HEK293T (cell line): ENCODE measurements at regions not wholly inside any gene's neighbourhood (a gene's known extent, or its start where the extent isn't known, plus 50 kb on each side); places are given as distances from the start of the nearest gene placed in this dataset.

Experiments used
- CTCF ChIA-PET: fragments of 350-600 bp; formaldehyde crosslinking; extraction: SDS; loops from one replicate; lab custom pipeline; 2021; ENCODE audit warnings: antibody characterized with exemption, inconsistent platforms; lab: Yijun Ruan, JAX
- POLR2A ChIA-PET: fragments of 350-600 bp; formaldehyde crosslinking; extraction: SDS; loops from one replicate; lab custom pipeline; 2020; ENCODE audit warnings: antibody characterized with exemption, inconsistent platforms; lab: Yijun Ruan, JAX
- DNase-seq: peaks from one replicate; pipeline ENCODE4 v3.0.0; 2012; ENCODE audit warnings: mixed read lengths; ENCODE audit errors: extremely low spot score
- ARNT ChIP-seq: fragments of 450-650 bp; IDR thresholded peaks from 2 replicates; pipeline ENCODE4 v1.6.1; 2017; ENCODE audit warnings: mild to moderate bottlenecking
- BHLHE40 ChIP-seq: fragments of 450-650 bp; IDR thresholded peaks from 2 replicates; pipeline ENCODE4 v1.6.1; 2016; ENCODE audit warnings: mild to moderate bottlenecking, moderate library complexity, borderline replicate concordance
- CTBP1 ChIP-seq: fragments of 450-650 bp; IDR thresholded peaks from 2 replicates; pipeline ENCODE4 v1.6.1; 2016; ENCODE audit warnings: borderline replicate concordance
- ELF4 ChIP-seq: fragments of 450-650 bp; IDR thresholded peaks from 2 replicates; pipeline ENCODE4 v1.6.1; 2017; ENCODE audit warnings: antibody characterized with exemption
- FOXA1 ChIP-seq: fragments of 450-650 bp; IDR thresholded peaks from 2 replicates; pipeline ENCODE4 v1.6.1; 2016; ENCODE audit warnings: mild to moderate bottlenecking
- FOXK2 ChIP-seq: fragments of 450-650 bp; IDR thresholded peaks from 2 replicates; pipeline ENCODE4 v1.6.1; 2016; ENCODE audit warnings: mild to moderate bottlenecking
- FOXM1 ChIP-seq: fragments of 450-650 bp; IDR thresholded peaks from 2 replicates; pipeline ENCODE4 v1.6.1; 2017; ENCODE audit warnings: mild to moderate bottlenecking, borderline replicate concordance
- HDGF ChIP-seq: fragments of 450-650 bp; IDR thresholded peaks from 2 replicates; pipeline ENCODE4 v1.6.1; 2017; ENCODE audit warnings: antibody characterized with exemption, borderline replicate concordance
- L3MBTL2 ChIP-seq: fragments of 450-650 bp; conservative IDR thresholded peaks from 2 replicates; pipeline ENCODE4 v1.6.1; 2016; ENCODE audit warnings: mild to moderate bottlenecking
- LEF1 ChIP-seq: fragments of 450-650 bp; IDR thresholded peaks from 2 replicates; pipeline ENCODE4 v1.6.1; 2017; ENCODE audit warnings: mild to moderate bottlenecking, borderline replicate concordance
- NFRKB ChIP-seq: fragments of 450-650 bp; IDR thresholded peaks from 2 replicates; pipeline ENCODE4 v1.6.1; 2016; ENCODE audit warnings: mild to moderate bottlenecking, moderate library complexity
- PKNOX1 ChIP-seq: fragments of 450-650 bp; IDR thresholded peaks from 2 replicates; pipeline ENCODE4 v1.6.1; 2016
- SP1 ChIP-seq: fragments of 450-650 bp; IDR thresholded peaks from 2 replicates; pipeline ENCODE4 v1.6.1; 2017
- SUZ12 ChIP-seq: fragments of 450-650 bp; IDR thresholded peaks from 2 replicates; pipeline ENCODE4 v1.6.1; 2016; ENCODE audit warnings: mild to moderate bottlenecking
- TARDBP ChIP-seq: fragments of 450-650 bp; IDR thresholded peaks from 2 replicates; pipeline ENCODE4 v1.6.1; 2016
- ZNF384 ChIP-seq: fragments of 450-650 bp; IDR thresholded peaks from 2 replicates; pipeline ENCODE4 v1.6.1; 2016

- TF ChIP-seq HDGF (no peak), LEF1 (no peak), ARNT (no peak), SUZ12 (no peak), TARDBP (no peak), BHLHE40 (no peak), FOXM1 (no peak), FOXK2 (no peak), ZNF384 (no peak), NFRKB (no peak), CTBP1 (no peak), FOXA1 (no peak), PKNOX1 (no peak), ELF4 (no peak), L3MBTL2 (no peak), SP1 (no peak)
- ChIA-PET POLR2A (no interaction called here), CTCF (no interaction called here)
- DNase-seq: no peak
These were observed 163.6 kb upstream of the SMIM23 start for GRCh38 chr5:171622010-171622409.

- ChIA-PET CTCF (no interaction called here), POLR2A (no interaction called here)
- no peak for TF ChIP-seq ELF4
- TF ChIP-seq NFRKB: no peak
- no peak for TF ChIP-seq CTBP1
- TF ChIP-seq LEF1: no peak
- TF ChIP-seq L3MBTL2: no peak
- no peak for TF ChIP-seq ARNT
- no peak for TF ChIP-seq ZNF384
- no peak for TF ChIP-seq SUZ12
- TF ChIP-seq FOXA1: no peak
- no peak for DNase-seq
These were observed 162.5 kb upstream of the SMIM23 start for GRCh38 chr5:171623107-171623506.

GRCh38 chr5:171623551-171624097 is 162.0 kb upstream of the SMIM23 start:
- ChIA-PET CTCF (no interaction called here), POLR2A (no interaction called here)
- no peak for DNase-seq
- no peak for TF ChIP-seq HDGF
- no peak for TF ChIP-seq BHLHE40
- no peak for TF ChIP-seq LEF1
- no peak for TF ChIP-seq L3MBTL2
- TF ChIP-seq PKNOX1: no peak
- no peak for TF ChIP-seq SUZ12
- no peak for TF ChIP-seq FOXK2
- TF ChIP-seq ARNT: no peak
- TF ChIP-seq NFRKB: no peak
- TF ChIP-seq FOXA1: no peak
- no peak for TF ChIP-seq ZNF384
- no peak for TF ChIP-seq FOXM1
- TF ChIP-seq TARDBP: no peak
- no peak for TF ChIP-seq ELF4

- no peak for TF ChIP-seq PKNOX1
- no peak for TF ChIP-seq FOXA1
- TF ChIP-seq BHLHE40: no peak
- no peak for TF ChIP-seq FOXK2
- TF ChIP-seq SUZ12: no peak
- TF ChIP-seq LEF1: no peak
- TF ChIP-seq ELF4: no peak
- no peak for TF ChIP-seq TARDBP
- TF ChIP-seq ZNF384: no peak
- TF ChIP-seq HDGF: no peak
- no peak for TF ChIP-seq ARNT
- no peak for TF ChIP-seq CTBP1
- TF ChIP-seq FOXM1: no peak
- no peak for TF ChIP-seq NFRKB
- no peak for TF ChIP-seq SP1
- TF ChIP-seq L3MBTL2: no peak
- CTCF ChIA-PET: no interaction called here
- POLR2A ChIA-PET: no interaction called here
- no peak for DNase-seq
These were observed 161.2 kb upstream of the SMIM23 start for GRCh38 chr5:171624396-171624795.

DNA sequence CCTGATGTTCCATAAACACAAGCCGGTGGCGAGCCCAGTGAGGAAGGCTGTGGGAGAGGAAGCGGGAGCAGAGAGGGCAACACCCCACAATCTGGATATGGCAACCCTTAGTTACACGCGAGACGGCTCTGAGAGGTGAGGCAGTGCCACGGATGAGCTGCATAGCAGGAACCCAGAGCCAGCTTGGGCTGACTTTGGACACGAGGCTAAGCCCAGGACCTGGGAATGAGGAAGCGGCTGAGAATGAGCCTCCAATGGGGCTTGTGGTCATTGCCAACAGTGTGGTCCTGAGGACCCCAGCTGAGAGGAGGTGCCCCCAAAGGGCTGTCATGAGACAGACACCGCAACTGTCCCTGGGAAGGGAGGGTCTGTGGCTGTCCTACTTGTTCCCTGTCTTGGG is 160.0 kb upstream of the SMIM23 start:
- TF ChIP-seq L3MBTL2 (no peak), BHLHE40 (no peak), SUZ12 (no peak), CTBP1 (no peak), NFRKB (no peak), FOXM1 (no peak), FOXK2 (no peak), LEF1 (no peak)
- POLR2A ChIA-PET: no interaction called here
- no peak for DNase-seq
- CTCF ChIA-PET: interaction anchor here (0.6 to 1.2 kb wide), 3 partner anchors 10 to 207 kb away, joined by 4 to 6 read pairs (median 4); no protein-coding TSS in a partner anchor

- no peak for TF ChIP-seq ZNF384
- TF ChIP-seq SP1: no peak
- TF ChIP-seq FOXK2: no peak
- no peak for TF ChIP-seq TARDBP
- TF ChIP-seq SUZ12: no peak
- no peak for TF ChIP-seq HDGF
- no peak for TF ChIP-seq NFRKB
- TF ChIP-seq FOXM1: no peak
- TF ChIP-seq ARNT: no peak
- no peak for TF ChIP-seq PKNOX1
- TF ChIP-seq FOXA1: no peak
- TF ChIP-seq LEF1: no peak
- no peak for TF ChIP-seq CTBP1
- TF ChIP-seq L3MBTL2: no peak
- no peak for TF ChIP-seq ELF4
- no peak for TF ChIP-seq BHLHE40
- no peak for DNase-seq
- CTCF ChIA-PET: no interaction called here
- POLR2A ChIA-PET: no interaction called here
These were observed 157.5 kb upstream of the SMIM23 start for GRCh38 chr5:171627936-171628632.
